HepG2 (cell line): ENCODE measurements at regions not wholly inside any gene's neighbourhood (a gene's known extent, or its start where the extent isn't known, plus 50 kb on each side); places are given as distances from the start of the nearest gene placed in this dataset.

Source experiments
- CREB1 ChIP-seq, 2 experiments: fragments of 450-650 bp in 1 of 2; IDR thresholded peaks; 2 replicates each; pipeline ENCODE4 v1.6.1; 2016 to 2017; ENCODE audit warnings: control low read depth in 1 of 2, mild to moderate bottlenecking in 1 of 2, missing compliant biosample characterization in 1 of 2, missing genetic modification characterization in 1 of 2
- GZF1 ChIP-seq: sonication (generic); formaldehyde crosslinking; IDR thresholded peaks from 2 replicates; pipeline ENCODE4 v1.5.1; 2020; ENCODE audit warnings: mild to moderate bottlenecking, missing genetic modification reagents
- MAF1 ChIP-seq: sonication (generic); formaldehyde crosslinking; IDR thresholded peaks from 2 replicates; pipeline ENCODE4 v1.5.0; 2020; ENCODE audit warnings: missing genetic modification reagents, borderline replicate concordance
- POLR2A ChIP-seq, 2 experiments: IDR thresholded peaks; 2 replicates each; pipeline ENCODE4 v1.6.1; 2011; ENCODE audit warnings: low read depth in 2 of 2, low read length in 2 of 2, mild to moderate bottlenecking in 1 of 2, moderate library complexity in 1 of 2; ENCODE audit not compliant: insufficient read depth in 1 of 2
- RBM22 ChIP-seq: fragments of 200-400 bp; formaldehyde crosslinking; optimal IDR thresholded peaks from 2 replicates; pipeline ENCODE3; 2017; ENCODE audit warnings: mild to moderate bottlenecking, low read length, moderate library complexity
- RFX5 ChIP-seq: IDR thresholded peaks from 2 replicates; pipeline ENCODE4 v1.6.1; 2011; ENCODE audit warnings: low read depth, low read length, improper control_type of control experiment
- RNF2 ChIP-seq: fragments of 450-650 bp; conservative IDR thresholded peaks from 2 replicates; pipeline ENCODE4 v1.6.1; 2016; ENCODE audit warnings: low read depth
- ZNF274 ChIP-seq: sonication (generic); formaldehyde crosslinking; IDR thresholded peaks from 2 replicates; pipeline ENCODE4 v1.5.1; 2020; ENCODE audit warnings: mild to moderate bottlenecking, missing genetic modification reagents
- ZZZ3 ChIP-seq: sonication (generic); formaldehyde crosslinking; IDR thresholded peaks from 2 replicates; pipeline ENCODE4 v1.4.0; 2020; ENCODE audit warnings: missing genetic modification reagents, mild to moderate bottlenecking, borderline replicate concordance
- TF ChIP-seq, protein P1 (sequence below): sonication (generic); formaldehyde crosslinking; IDR thresholded peaks from 2 replicates; pipeline ENCODE4 v1.5.0; 2020; ENCODE audit warnings: mild to moderate bottlenecking, missing genetic modification reagents, moderate library complexity
- TF ChIP-seq, protein P2 (sequence below): sonication (generic); formaldehyde crosslinking; IDR thresholded peaks from 2 replicates; pipeline ENCODE4 v1.8.0; 2022; ENCODE audit warnings: missing genetic modification reagents, mild to moderate bottlenecking, borderline replicate concordance

DNA sequence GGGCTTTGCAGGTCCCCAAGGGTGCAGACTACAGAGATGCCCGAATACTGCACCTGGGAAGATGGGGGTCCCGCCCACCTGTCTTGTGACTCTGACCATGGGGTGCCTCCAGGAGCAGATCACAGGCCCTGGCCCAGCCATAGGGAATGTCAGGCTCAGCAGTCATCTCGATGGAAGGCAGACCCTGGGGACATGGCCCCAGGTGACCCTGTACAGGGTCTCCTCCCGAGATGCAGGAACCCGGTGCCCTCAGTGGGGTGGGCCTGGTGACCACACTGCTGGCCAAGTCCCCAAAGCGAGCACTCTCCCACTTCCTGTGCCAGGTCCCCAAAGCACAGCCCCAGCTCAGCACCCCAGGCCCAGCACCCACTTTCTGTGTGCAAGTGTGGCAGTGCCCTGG lies 903.7 kb upstream of the USP15 start:
- TF ChIP-seq RNF2 (no peak), RFX5 (no peak), MAF1 (no peak), RBM22 (no peak), GZF1 (CRISPR knock-in tag) (no peak), ZNF274 (CRISPR knock-in tag) (no peak), POLR2A (IDR thresholded peaks at IDR 0.05; ENCODE audit: insufficient read depth in 1 of 2, low read depth in 2 of 2, low read length in 2 of 2) (no peak), CREB1 (IDR thresholded peaks at IDR 0.05) (no peak), CREB1 (CRISPR knock-in tag; IDR thresholded peaks at IDR 0.05) (no peak), ZZZ3 (no peak)
- TF ChIP-seq, protein P1, sequence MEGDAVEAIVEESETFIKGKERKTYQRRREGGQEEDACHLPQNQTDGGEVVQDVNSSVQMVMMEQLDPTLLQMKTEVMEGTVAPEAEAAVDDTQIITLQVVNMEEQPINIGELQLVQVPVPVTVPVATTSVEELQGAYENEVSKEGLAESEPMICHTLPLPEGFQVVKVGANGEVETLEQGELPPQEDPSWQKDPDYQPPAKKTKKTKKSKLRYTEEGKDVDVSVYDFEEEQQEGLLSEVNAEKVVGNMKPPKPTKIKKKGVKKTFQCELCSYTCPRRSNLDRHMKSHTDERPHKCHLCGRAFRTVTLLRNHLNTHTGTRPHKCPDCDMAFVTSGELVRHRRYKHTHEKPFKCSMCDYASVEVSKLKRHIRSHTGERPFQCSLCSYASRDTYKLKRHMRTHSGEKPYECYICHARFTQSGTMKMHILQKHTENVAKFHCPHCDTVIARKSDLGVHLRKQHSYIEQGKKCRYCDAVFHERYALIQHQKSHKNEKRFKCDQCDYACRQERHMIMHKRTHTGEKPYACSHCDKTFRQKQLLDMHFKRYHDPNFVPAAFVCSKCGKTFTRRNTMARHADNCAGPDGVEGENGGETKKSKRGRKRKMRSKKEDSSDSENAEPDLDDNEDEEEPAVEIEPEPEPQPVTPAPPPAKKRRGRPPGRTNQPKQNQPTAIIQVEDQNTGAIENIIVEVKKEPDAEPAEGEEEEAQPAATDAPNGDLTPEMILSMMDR (CRISPR knock-in tag): no peak
- TF ChIP-seq, protein P2, sequence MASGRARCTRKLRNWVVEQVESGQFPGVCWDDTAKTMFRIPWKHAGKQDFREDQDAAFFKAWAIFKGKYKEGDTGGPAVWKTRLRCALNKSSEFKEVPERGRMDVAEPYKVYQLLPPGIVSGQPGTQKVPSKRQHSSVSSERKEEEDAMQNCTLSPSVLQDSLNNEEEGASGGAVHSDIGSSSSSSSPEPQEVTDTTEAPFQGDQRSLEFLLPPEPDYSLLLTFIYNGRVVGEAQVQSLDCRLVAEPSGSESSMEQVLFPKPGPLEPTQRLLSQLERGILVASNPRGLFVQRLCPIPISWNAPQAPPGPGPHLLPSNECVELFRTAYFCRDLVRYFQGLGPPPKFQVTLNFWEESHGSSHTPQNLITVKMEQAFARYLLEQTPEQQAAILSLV: no peak
